GM12892 (cell line): ENCODE measurements at regions not wholly inside any gene's neighbourhood (a gene's known extent, or its start where the extent isn't known, plus 50 kb on each side); places are given as distances from the start of the nearest gene placed in this dataset.

Experiments
- DNase-seq: peaks from one replicate; pipeline ENCODE4 v3.0.0; 2011; ENCODE audit not compliant: insufficient read length
- FAIRE-seq: peaks from 2 replicates; lab custom pipeline; 2011; peaks lifted over from hg19 to GRCh38; lab: Jason Lieb, UNC
- POLR2A ChIP-seq: IDR thresholded peaks from 2 replicates; pipeline ENCODE4 v1.6.1; 2011; ENCODE audit warnings: low read depth, low read length, control low read depth
- POLR2AphosphoS5 ChIP-seq: IDR thresholded peaks from 2 replicates; pipeline ENCODE4 v1.6.1; 2011; ENCODE audit warnings: low read depth, low read length, control low read depth
- TAF1 ChIP-seq: IDR thresholded peaks from 2 replicates; pipeline ENCODE4 v1.6.1; 2011; ENCODE audit warnings: low read depth, mild to moderate bottlenecking, control low read depth, low read length, borderline replicate concordance

DNA sequence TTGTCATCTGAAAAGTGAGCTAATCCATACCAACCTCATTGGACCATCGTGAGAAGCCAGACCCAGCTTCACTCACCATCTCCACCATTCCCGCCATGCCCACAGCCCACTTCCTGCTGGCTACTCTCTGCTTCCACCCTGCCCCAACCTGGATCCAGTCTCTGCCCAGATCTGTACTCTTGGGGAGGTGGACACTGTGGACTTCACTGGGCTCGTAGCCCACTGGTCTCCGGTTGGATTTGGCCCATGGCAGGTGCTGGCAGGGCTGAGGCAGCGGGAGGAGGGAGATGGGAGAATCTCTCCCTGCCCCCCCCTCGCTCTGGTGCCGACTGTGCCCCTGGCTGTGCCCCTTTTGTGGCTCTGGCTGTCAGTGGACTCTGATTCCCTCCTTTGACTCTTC is 193.8 kb downstream of the ABHD5 start:
- DNase-seq (no peak), FAIRE-seq (no peak)
- TF ChIP-seq POLR2AphosphoS5 = no peak
- no peak for TF ChIP-seq POLR2A
- no peak for TF ChIP-seq TAF1

DNA sequence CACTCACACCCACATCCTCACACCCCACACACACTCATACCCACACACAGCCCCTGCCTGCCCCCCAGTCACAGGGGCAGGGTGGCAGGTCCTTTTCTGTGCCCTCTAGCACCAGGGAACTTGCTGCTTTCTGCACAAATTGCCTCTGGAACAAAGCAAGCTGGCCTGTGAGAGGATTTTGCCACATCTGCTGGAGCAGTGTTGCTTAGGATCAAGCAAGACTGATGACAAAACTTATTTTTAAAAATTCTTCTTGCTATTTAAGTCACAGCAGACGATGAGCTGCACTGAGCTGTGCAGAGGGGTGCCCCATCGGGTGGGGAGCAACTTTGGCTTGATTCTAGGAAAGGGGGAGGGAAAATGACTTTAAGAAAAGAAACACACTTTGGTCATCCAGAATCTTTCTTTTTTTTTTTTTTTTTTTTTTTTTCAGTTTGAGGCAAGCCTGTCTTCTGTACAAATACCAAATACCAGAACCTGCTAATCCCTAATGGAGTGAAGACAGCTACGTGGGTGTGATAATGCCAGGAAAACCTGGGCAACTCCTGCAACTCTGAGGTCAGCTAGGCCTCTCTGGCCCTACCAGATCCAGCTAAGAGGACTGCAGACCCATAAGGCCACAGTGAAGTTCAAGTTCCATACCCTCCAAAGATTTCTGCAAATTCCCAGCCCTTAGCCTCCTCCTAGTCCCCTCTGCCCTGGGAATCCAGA is 195.3 kb downstream of the ABHD5 start:
- DNase-seq (no peak), FAIRE-seq (no peak)
- TF ChIP-seq POLR2AphosphoS5 = no peak
- no peak for TF ChIP-seq POLR2A
- TF ChIP-seq TAF1 = no peak

DNA sequence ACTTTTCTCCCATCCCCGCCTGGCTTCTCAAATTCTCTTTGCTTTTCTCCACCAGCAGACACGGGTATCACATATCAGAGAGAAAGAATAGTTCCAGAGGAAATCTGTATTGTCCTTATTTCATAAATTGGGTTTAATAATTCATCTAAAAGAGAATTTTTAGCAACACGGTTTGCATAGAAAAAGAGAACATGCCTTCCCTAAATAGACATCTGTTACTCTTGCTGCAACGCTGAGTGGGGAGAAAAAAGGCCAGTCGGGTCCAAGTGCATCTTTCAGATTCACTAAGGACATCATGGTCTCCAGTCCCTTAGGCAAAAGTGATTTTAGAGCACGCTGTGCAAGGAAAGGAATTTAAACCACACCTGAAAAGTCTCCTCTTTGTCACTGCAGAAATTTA is 201.3 kb downstream of the ABHD5 start:
- TF ChIP-seq TAF1 (no peak), POLR2A (no peak), POLR2AphosphoS5 (no peak)
- no peak for DNase-seq
- FAIRE-seq = no peak

DNA sequence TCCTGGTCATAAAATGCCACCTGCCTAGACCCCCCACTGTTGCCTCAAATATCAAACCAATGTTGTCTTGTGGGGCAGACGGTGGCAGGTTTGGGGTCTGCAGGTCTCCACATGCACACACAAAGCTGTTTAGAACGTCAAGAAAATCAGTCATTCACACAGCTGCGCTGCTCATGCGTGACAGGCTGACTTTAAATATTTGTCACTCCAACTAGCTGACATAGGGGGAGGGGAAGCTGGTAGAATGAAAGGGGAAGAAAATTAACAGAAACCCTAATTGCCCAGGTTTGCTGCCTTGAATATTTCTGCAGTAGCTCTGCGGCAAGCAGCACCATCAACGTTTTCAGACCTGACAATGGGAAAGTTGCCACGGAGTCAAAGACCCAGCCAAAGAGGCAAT is 201.8 kb downstream of the ABHD5 start:
- TF ChIP-seq POLR2A = no peak
- TF ChIP-seq POLR2AphosphoS5 = no peak
- no peak for TF ChIP-seq TAF1
- FAIRE-seq (peak; percentile 84), DNase-seq (peak; percentile 28)

DNA sequence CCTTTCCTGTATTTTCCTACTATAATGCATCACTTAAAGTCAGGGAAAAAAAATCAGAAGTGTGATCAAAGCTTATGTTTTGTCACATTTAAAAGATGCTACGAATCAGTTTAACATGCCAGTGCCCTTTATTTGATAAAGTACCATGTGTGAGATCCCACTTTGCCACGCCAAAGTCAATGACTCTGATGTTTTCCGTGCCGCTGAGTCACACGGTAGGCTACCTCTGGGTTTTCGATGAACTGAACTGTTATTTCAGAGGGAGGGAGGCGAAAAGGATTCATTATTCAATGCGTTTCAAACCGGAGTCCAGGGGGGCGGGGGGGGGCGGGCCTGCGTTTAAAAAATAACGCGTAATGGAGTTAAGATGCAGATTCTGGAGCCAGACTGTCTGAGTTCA is 203.0 kb downstream of the ABHD5 start:
- FAIRE-seq = peak; percentile 51
- no peak for TF ChIP-seq POLR2AphosphoS5
- no peak for TF ChIP-seq TAF1
- TF ChIP-seq POLR2A = no peak
- no peak for DNase-seq

DNA sequence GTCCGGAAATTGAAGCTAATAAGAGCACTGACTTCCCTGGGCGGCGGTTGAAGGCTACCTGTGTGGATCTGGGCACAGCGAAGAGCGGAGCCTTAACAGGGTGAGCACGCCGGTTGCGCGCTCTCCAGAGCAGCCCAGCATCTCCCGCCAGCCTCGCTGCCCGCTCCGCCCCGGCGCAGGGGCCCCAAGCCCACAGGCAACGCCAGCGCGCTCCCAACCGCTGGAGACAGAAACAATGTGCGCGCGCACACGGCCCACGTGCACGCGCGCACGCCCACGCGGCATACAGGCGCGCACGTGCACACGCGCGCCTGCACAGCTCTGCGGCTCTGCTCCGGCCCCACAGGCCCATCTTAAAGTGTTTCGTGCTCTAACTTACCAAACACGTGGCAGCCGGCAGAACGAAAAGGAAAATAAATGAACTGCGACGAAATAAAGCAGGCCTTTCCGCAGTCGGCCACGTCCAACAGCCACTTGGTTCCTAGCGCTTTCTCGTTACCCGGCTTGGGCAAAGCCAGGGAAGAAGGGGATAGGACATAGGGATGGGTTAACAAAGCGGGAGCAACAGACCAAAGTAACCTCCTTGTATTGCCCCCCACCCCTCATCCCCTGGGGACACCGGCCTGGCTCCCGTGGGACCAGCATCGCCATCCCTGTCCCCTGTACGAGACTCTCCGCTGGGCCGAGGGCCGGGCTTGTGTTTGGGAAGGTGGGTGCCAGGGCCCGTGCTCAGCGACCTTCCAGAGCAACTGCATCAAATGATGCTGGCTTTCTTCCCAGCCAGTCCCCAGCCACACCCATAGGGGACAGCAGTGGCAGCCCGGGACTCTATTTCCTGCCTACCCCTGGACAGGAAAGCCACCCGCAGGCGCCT is 203.7 kb downstream of the ABHD5 start:
- FAIRE-seq = peak; percentile 21
- TF ChIP-seq POLR2A (no peak), TAF1 (no peak), POLR2AphosphoS5 (no peak)

DNA sequence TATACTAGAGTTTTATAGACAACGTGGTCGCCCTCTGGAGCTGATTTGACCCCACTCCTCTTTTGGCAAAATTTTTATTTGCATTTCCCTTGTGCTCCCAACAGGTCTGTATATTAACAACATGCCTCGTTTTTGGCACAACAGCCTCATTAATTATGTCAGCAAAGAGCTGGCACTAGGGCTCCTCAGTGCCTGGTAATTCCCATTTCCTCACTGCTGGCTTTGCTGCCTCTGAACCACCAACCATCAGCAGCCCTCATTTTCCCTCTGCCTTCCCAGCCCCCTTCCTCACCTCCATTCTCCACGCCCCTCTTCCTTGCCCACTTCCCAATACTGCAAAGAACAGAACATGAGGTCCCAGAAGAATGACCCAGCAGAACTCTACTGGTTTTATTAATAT is 204.8 kb downstream of the ABHD5 start:
- FAIRE-seq (no peak), DNase-seq (no peak)
- TF ChIP-seq TAF1 = no peak
- TF ChIP-seq POLR2AphosphoS5 = no peak
- TF ChIP-seq POLR2A = no peak

More for the DNA sequence above, 203.7 kb downstream of the ABHD5 start:
- DNase-seq = peak; percentile 34

DNA sequence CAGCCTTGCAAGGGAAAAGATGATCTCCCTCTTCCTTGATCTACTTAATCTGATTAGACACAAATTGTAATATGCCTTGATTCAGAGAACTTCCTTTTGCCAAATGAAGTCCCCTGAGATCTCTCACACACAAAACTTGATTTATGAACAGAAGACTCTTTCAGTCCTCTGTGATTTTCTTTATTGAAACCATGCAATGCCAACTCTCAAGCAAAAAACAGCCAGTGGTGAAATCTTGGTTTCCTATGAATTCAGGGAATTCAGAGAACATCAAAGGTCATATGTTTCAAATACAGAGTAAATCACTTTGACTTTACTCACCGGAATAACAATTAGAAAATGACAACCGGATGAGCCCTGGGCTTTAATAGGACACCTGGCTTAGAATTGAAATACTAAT is 211.7 kb downstream of the ABHD5 start:
- DNase-seq (no peak), FAIRE-seq (no peak)
- TF ChIP-seq TAF1 (no peak), POLR2A (no peak), POLR2AphosphoS5 (no peak)

DNA sequence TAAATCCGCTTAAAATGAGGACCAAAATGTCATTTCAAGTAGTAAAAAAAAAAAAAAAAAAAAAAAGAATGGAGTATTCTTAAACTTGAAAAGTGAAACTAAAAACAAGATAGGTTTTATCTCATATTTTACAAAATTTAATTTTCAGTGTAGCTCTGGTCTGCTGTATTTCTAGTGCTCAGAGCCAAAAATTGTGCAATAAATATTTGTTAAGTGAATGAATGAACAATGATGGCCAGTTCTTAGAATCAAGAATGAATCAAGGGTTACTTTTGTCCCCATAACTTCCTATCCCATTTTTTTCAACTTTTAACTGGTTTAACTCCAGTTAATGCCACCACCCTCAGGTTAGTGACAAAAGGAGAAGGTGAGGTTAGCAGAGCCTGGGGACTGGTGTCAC is 214.4 kb downstream of the ABHD5 start:
- DNase-seq = no peak
- no peak for TF ChIP-seq TAF1
- TF ChIP-seq POLR2AphosphoS5 = no peak
- no peak for TF ChIP-seq POLR2A
- no peak for FAIRE-seq

DNA sequence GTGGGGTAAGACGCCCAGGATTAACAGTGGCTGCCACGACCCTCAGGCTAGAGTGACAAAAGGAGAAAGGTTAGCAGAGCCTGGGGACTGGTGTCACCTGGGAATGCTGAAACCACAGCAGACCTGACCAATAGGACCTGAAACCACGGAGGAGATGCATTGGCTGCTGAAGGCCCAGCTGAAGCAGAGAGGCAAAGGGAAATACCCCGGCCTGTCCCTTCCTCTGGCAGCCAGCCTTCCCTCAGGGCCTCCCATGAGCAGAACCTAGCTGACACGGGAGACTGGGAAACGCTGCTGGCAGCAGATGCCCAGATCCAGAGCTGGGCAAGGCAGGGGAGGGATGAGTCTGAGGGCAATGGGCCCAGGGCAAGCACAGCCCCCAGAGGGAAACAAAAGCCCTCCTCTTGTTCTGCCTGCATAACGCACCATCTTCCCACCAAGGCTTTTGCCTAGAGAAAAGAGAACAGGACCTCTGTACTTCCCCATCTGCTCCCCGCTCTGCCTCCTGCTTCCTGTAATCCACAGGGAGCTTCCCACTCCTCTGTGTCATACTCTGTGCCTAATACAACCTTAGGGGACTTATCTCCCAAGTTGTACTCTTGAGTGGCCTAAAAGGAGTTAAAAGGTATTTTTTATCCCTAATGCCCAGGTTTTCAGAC is 216.2 kb downstream of the ABHD5 start:
- FAIRE-seq (peak; percentile 27), DNase-seq (no peak)
- no peak for TF ChIP-seq POLR2A
- TF ChIP-seq TAF1 = no peak
- TF ChIP-seq POLR2AphosphoS5 = no peak

DNA sequence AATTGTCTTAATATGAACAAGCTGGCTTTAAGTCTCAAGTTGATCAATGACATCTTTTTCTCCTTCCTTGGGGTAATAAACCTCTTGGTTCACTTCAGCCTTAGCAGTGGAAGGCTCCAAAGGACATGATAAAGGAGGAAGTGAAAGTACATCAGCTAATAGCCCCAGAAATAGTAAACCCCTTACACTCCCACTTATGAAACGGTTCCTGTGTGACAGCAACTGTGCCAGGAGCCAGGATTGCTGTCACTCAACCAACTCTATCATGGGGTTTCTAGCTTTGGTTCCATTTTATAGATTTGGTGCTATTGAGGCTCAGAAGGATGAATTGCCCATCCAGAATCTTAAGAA is 216.7 kb downstream of the ABHD5 start:
- DNase-seq = no peak
- peak; percentile 86 for FAIRE-seq
- no peak for TF ChIP-seq TAF1
- no peak for TF ChIP-seq POLR2AphosphoS5
- TF ChIP-seq POLR2A = no peak

DNA sequence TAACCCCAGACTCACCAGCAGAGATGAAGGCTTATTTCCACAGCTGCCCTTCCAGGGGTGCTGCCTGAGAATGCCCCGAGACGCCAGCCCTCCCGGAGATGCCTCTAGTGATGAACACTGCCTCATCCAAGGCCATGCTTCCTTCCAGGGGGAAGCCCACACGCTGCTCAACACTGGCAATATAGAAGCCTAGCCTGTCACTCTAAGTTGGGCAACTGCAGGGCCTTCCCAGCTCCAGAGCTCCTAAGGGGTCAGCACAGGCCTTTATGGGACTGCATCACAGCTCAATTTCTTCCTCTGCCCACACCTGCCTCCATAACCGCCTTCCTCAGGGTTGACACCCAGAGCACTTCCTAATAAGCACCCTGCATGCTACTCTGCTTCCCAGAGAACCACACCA is 217.7 kb downstream of the ABHD5 start:
- DNase-seq = no peak
- no peak for TF ChIP-seq TAF1
- no peak for TF ChIP-seq POLR2A
- TF ChIP-seq POLR2AphosphoS5 = no peak
- no peak for FAIRE-seq
